GM12864 (cell line): ENCODE measurements at regions not wholly inside any gene's neighbourhood (a gene's known extent, or its start where the extent isn't known, plus 50 kb on each side); places are given as distances from the start of the nearest gene placed in this dataset.
"Not testable (repeated sequence)": the region's sequence is repeated elsewhere in the genome, so short reads cannot be mapped to it uniquely, and the experiment has no call there.

Experiments
- DNase-seq: peaks from one replicate; pipeline ENCODE4 v3.0.0-alpha.2; 2011; ENCODE audit warnings: low read depth
- H3K4me3 ChIP-seq: 2 replicates; pipeline ENCODE4 v1.5.1; 2011; ENCODE audit warnings: mild to moderate bottlenecking, low read depth, low read length, control low read depth
- TF ChIP-seq, protein P1 (sequence below): IDR thresholded peaks from 2 replicates; pipeline ENCODE4 v1.5.1; 2011; ENCODE audit warnings: low read depth, mild to moderate bottlenecking, moderate library complexity, low read length, control low read depth, inconsistent platforms; ENCODE audit errors: missing control alignments

DNA sequence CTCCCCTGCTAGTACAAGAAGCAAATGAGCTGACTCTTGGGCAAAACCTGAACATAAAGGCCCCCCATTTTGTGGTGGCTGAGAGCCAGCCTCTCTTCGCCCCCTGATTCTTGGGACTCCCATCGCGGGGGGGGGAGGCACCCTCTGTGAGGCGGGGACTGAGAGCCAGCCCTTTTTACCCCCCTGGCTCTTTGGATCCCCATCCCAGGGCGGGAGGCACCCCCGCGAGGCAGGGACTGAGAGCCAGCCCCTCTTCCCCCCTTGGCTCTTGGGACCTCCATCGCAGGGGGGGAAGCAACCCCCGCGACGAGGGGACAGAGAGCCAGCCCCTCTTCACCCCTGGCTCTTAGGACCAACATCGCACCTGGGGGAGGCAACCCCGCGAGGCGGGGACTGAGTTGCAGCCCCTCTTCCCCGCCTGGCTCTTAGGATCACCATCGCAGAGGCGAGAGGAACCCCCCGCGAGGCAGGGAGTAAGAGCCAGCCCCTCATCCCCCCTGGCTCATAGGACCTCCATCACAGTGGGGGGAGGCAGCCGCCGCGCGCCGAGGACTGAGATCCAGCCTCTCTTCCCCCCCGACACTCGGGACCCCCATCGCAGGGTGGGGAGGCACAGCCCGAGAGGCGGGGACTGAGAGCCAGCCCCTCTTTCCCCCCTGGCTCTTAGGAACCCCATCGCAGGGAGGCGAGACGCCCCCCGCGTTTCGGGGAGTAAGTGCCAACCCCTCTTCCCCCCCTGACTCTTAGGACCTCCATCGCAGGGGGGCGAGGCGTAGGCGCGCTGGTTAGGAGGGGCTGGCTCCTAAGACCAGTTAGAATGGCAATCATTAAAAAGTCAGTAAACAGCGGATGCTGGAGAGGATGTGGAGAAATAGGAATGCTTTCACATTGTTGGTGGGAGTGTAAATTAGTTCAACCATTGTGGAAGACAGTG, 2428.4 kb upstream of the PCDH20 start:
- DNase-seq: no peak
- H3K4me3 ChIP-seq: no peak overlapping the region
- TF ChIP-seq, protein P1, sequence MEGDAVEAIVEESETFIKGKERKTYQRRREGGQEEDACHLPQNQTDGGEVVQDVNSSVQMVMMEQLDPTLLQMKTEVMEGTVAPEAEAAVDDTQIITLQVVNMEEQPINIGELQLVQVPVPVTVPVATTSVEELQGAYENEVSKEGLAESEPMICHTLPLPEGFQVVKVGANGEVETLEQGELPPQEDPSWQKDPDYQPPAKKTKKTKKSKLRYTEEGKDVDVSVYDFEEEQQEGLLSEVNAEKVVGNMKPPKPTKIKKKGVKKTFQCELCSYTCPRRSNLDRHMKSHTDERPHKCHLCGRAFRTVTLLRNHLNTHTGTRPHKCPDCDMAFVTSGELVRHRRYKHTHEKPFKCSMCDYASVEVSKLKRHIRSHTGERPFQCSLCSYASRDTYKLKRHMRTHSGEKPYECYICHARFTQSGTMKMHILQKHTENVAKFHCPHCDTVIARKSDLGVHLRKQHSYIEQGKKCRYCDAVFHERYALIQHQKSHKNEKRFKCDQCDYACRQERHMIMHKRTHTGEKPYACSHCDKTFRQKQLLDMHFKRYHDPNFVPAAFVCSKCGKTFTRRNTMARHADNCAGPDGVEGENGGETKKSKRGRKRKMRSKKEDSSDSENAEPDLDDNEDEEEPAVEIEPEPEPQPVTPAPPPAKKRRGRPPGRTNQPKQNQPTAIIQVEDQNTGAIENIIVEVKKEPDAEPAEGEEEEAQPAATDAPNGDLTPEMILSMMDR: no peak

GRCh38 chr13:63842102-63842501, 2426.5 kb upstream of the PCDH20 start:
- TF ChIP-seq, protein P1: no peak
- H3K4me3 ChIP-seq: no peak overlapping the region
- no peak for DNase-seq

- TF ChIP-seq, protein P1: no peak
- no peak for DNase-seq
- H3K4me3 ChIP-seq: no peak overlapping the region
These were observed 2425.1 kb upstream of the PCDH20 start for GRCh38 chr13:63840551-63841421.

DNA sequence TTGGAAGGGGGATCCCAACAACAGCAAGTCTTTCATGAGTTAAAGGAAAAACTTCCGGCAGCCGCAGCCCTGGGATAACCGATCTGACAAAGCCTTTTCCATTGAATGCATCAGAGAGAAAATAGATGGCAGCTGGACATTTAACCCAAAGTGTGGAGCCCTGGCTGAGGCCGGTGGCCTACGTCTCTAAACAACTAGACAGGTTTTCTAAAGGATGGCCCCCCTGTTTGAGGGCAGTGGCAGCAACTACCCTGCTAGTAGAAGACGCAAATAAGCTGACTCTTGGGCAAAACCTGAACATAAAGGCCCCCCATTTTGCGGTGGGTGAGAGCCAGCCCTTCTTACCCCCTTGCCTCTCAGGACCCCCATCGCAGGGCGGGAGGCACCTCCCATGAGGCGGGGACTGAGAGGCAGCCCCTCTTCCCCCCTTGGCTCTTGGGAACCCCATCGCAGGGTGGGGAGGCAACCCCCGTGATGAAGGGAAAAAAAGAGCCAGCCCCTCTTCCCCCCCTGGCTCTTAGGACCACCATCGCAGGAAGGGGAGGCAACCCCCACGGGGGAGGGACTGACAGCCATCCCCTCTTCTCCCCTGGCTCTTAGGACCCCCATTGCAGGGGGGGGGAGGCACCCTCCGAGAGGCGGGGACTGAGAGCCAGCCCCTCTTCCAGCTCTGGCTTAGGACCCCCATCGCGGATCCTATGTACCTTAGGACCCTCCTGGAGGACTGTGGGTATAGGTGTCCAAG, 2422.9 kb upstream of the PCDH20 start:
- no peak overlapping the region for H3K4me3 ChIP-seq
- TF ChIP-seq, protein P1: no peak
- DNase-seq: no peak

DNA sequence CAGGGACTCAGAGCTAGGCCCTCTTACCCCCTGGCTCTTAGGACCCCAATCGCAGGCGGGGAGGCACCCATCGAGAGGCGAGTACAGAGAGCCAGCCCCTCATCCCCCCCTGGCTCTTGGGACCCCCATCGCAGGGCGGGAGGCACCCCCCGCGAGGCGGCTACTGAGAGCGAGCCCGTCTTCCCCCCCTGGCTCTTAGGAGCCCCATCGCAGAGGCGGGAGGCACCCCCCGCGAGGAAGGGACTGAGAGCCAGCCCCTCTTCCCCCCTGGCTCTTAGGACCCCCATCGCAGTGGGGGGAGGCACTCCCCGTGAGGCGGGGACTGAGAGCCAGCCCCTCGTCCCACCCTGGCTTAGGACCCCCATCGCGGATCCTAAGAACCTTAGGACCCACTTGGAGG, 2422.1 kb upstream of the PCDH20 start:
- not testable (repeated sequence) for H3K4me3 ChIP-seq, DNase-seq

DNA sequence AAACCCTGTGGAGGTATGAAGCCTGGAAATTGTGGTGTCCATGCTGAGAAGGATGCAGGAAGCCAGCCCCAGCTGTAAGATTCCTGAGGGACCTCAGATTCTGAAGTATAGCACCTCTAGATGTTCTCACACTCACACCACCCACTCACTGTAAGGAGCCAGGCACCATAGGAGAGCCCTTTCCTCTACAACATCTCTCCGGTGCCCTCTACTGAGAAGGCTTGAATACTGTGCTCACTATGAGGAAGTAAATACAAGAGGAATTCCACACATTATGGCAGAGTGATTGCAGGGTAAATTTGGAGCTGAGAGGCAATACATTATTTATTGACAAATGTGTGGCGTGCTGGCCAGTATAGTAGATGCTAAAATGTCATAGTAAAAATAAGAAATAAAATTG, 2414.0 kb upstream of the PCDH20 start:
- not testable (repeated sequence) for DNase-seq, H3K4me3 ChIP-seq

DNA sequence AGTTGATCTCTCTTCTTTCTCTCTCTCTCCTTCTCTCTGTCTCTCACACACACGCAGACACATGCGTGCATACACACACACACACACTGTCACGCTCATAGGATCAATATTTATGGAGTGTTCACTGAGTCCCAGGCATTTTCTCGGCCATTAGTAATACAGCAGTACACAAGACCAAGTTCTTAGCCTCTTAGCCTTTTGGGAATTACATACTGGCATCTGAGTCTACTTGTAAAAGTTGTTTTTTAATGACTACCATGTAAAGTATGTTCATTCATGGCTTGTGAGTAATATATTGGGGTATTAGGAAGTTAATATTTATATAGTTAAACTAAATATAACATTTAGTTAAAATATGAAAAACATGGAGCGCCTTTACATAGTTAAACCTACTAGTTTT, 2406.1 kb upstream of the PCDH20 start:
- H3K4me3 ChIP-seq, DNase-seq: not testable (repeated sequence)

- not testable (repeated sequence) for H3K4me3 ChIP-seq, DNase-seq
These were observed 2395.9 kb upstream of the PCDH20 start for GRCh38 chr13:63811428-63812004.

DNA sequence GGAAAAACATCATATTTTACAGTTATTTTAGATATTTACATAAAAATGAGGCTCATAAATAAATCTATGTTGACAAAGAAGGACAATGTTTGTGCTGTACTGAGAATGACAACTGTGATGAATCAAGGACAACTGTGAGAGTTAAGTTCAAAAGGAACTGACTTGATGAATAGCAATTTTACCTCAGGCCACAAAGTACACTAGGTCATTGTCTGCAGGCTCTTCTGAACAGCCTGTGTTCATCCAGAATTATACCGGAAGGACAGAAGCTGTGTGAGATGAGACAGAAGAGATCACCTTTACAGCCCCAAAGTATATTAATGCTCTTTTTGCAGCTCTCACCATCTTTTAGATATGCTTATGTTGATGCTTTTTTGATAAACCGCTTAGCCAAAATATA, 2375.5 kb upstream of the PCDH20 start:
- H3K4me3 ChIP-seq, DNase-seq: not testable (repeated sequence)
